A673 (cell line): ENCODE measurements at regions not wholly inside any gene's neighbourhood (a gene's known extent, or its start where the extent isn't known, plus 50 kb on each side); places are given as distances from the start of the nearest gene placed in this dataset.

ENCODE experiments used
- BruUV-seq: library from RNA; stranded (reverse); fragments of 400-500 nt; replicated peaks from 2 replicates; lab custom pipeline; 2021; lab: Mats Ljungman, UMichigan
- CTCF ChIA-PET: fragments of 300-600 bp; sonication (Branson Sonifier 250); formaldehyde crosslinking; loops from one replicate; lab custom pipeline; 2022; ENCODE audit warnings: antibody characterized with exemption; lab: Charles Lee
- POLR2A ChIA-PET: fragments of 300-600 bp; sonication (Branson Sonifier 250); formaldehyde crosslinking; loops from one replicate; lab custom pipeline; 2022; ENCODE audit warnings: antibody characterized with exemption; ENCODE audit not compliant: low non-redundant PET; lab: Charles Lee
- DNase-seq: peaks from one replicate; pipeline ENCODE4 v3.0.0-alpha.2; 2015; ENCODE audit warnings: low spot score
- H3K27ac ChIP-seq: fragments of 200-600 bp; sonication (generic); 2 replicates; pipeline ENCODE4 v1.5.1; 2016; ENCODE audit warnings: mixed run types, low read depth, mild to moderate bottlenecking, mixed read lengths, antibody characterized with exemption, low read length; ENCODE audit not compliant: poor library complexity, severe bottlenecking
- H3K27me3 ChIP-seq: fragments of 200-600 bp; sonication (generic); replicated peaks from 2 replicates; pipeline ENCODE4 v1.6.1; 2017; ENCODE audit warnings: mixed run types, low read depth, mild to moderate bottlenecking, mixed read lengths, antibody characterized with exemption, low read length; ENCODE audit not compliant: insufficient read depth, poor library complexity
- H3K36me3 ChIP-seq: fragments of 200-600 bp; sonication (generic); 2 replicates; pipeline ENCODE4 v1.6.1; 2016; ENCODE audit warnings: mixed run types, mild to moderate bottlenecking, mixed read lengths, antibody characterized with exemption, low read length; ENCODE audit not compliant: insufficient read depth, poor library complexity, severe bottlenecking
- H3K4me1 ChIP-seq: fragments of 200-600 bp; sonication (generic); 2 replicates; pipeline ENCODE4 v1.6.1; 2017; ENCODE audit warnings: mixed run types, mild to moderate bottlenecking, mixed read lengths, antibody characterized with exemption, low read length; ENCODE audit not compliant: insufficient read depth, poor library complexity, severe bottlenecking
- H3K4me3 ChIP-seq: fragments of 200-600 bp; sonication (generic); 2 replicates; pipeline ENCODE4 v1.5.1; 2016; ENCODE audit warnings: low read depth, mixed run types, mild to moderate bottlenecking, mixed read lengths, low read length; ENCODE audit not compliant: poor library complexity, severe bottlenecking
- H3K9me3 ChIP-seq: fragments of 200-600 bp; sonication (generic); 2 replicates; pipeline ENCODE4 v1.6.1; 2016; ENCODE audit warnings: mixed run types, low read depth, mild to moderate bottlenecking, mixed read lengths, antibody characterized with exemption, low read length; ENCODE audit not compliant: poor library complexity, severe bottlenecking
- EZH2 ChIP-seq: fragments of 200-600 bp; sonication (generic); IDR thresholded peaks from 2 replicates; pipeline ENCODE4 v1.6.1; 2017; ENCODE audit warnings: borderline replicate concordance, low read depth, mild to moderate bottlenecking, mixed read lengths, antibody characterized with exemption, low read length; ENCODE audit not compliant: poor library complexity, severe bottlenecking
- intact Hi-C: fragments of 100-400 bp; cut with micrococcal nuclease; formaldehyde crosslinking; loops from one replicate; pipeline ENCODE4 v1.10.0; 2022; ENCODE audit not compliant: unreplicated experiment
- TF ChIP-seq, protein P1 (sequence below): fragments of 300-800, 200-600 bp; sonication (generic); conservative IDR thresholded peaks from 2 replicates; pipeline ENCODE4 v1.5.1; 2017; ENCODE audit warnings: low read depth, mild to moderate bottlenecking, antibody characterized with exemption, low read length, moderate library complexity, mixed read lengths

DNA sequence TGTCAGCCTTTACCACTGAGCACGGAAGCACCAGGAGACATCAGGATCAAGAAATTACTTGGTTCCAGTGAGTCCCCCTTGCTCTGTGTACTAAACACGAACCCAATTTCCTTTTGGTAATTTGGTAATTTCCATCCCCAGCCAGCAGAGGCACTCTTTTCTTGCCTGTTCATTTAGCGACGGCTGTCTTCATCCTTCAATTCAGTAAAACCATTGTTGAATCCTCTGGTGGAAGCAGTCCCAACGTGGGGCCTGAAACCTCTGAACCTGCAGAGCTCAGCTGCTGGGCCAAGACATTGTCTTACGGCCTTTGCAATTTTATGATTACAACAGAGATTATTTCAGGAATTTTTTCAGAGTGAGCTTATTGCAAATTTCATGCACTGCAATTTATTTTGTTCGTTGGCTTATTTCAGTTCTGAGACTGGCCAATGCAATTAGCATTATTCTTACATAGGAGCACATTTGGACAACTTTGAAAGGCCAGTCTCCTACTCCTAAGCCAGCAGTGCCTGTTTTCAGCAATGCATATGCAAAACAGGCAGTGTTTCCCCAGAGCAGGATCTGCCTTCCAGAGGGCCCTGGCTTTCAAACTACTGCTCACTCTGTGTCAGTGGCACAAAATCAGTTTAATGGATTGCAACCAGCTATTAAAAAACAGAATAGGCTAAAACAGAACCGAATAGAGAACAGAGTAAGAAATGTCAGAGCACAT, 372.9 kb upstream of the TMEM132C start:
- TF ChIP-seq EZH2: no peak
- TF ChIP-seq, protein P1, sequence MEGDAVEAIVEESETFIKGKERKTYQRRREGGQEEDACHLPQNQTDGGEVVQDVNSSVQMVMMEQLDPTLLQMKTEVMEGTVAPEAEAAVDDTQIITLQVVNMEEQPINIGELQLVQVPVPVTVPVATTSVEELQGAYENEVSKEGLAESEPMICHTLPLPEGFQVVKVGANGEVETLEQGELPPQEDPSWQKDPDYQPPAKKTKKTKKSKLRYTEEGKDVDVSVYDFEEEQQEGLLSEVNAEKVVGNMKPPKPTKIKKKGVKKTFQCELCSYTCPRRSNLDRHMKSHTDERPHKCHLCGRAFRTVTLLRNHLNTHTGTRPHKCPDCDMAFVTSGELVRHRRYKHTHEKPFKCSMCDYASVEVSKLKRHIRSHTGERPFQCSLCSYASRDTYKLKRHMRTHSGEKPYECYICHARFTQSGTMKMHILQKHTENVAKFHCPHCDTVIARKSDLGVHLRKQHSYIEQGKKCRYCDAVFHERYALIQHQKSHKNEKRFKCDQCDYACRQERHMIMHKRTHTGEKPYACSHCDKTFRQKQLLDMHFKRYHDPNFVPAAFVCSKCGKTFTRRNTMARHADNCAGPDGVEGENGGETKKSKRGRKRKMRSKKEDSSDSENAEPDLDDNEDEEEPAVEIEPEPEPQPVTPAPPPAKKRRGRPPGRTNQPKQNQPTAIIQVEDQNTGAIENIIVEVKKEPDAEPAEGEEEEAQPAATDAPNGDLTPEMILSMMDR: peak; percentile 51
- no TSS peak for BruUV-seq
- no peak overlapping the region for H3K4me3 ChIP-seq
- no peaks in the 10 kb centered on the region for H3K9me3 ChIP-seq
- H3K27ac ChIP-seq: no peak overlapping the region
- POLR2A ChIA-PET: no interaction called here
- CTCF ChIA-PET: no interaction called here
- H3K4me1 ChIP-seq: no peaks in the 10 kb centered on the region
- DNase-seq: peak; percentile 11
- intact Hi-C loops: no loop called here
- no peaks in the 10 kb centered on the region for H3K36me3 ChIP-seq
- H3K27me3 ChIP-seq: no peaks in the 10 kb centered on the region

DNA sequence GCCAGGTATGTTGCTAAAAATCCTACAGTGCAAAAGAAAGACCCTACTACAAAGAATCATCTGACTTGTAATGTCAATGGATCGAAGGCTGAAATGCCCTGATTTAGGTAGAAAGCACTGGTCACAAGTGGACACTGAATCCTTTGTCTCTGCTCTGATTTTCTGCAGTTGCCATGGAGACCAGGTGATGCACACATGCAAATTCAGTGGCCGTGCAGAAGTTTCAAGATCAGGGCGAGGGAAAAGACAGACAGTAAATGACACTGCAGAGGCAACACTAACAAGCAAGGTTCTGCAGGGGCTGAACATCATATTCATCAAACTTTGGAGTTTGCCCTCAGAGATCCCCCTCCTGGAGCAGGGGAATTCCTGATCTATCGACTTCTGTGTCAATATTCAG, 370.3 kb upstream of the TMEM132C start:
- DNase-seq: no peak
- no peaks in the 10 kb centered on the region for H3K9me3 ChIP-seq
- no peak overlapping the region for H3K27ac ChIP-seq
- TF ChIP-seq, protein P1: no peak
- H3K27me3 ChIP-seq: no peaks in the 10 kb centered on the region
- no TSS peak for BruUV-seq
- no peaks in the 10 kb centered on the region for H3K36me3 ChIP-seq
- no peaks in the 10 kb centered on the region for H3K4me1 ChIP-seq
- ChIA-PET POLR2A (no interaction called here), CTCF (no interaction called here)
- intact Hi-C loops: no loop called here
- no peak overlapping the region for H3K4me3 ChIP-seq

DNA sequence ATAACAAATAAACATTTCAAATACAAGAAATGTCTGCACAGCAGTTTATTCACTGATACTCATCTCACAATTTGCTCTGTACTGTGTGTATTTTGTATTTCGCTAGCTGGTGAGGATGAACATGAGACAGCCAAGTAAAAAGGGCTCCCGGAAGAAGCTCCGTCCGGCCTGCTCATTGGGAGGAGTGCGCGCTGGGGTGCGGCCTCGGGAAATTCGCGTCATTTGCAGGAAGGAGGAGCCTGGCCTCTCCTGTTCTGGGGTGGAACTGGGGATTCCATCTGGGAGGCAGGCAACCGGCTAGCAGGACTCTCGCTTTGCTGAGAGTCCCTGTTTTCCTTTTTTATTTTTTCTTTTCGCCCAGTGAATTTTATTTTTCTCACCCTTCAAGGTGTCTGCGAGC, 368.4 kb upstream of the TMEM132C start:
- no peaks in the 10 kb centered on the region for H3K36me3 ChIP-seq
- POLR2A ChIA-PET: no interaction called here
- BruUV-seq: no TSS peak
- no peaks in the 10 kb centered on the region for H3K27me3 ChIP-seq
- no peak overlapping the region for H3K4me3 ChIP-seq
- CTCF ChIA-PET: no interaction called here
- no peak overlapping the region for H3K27ac ChIP-seq
- no peaks in the 10 kb centered on the region for H3K9me3 ChIP-seq
- H3K4me1 ChIP-seq: no peaks in the 10 kb centered on the region
- TF ChIP-seq EZH2: no peak
- TF ChIP-seq, protein P1: no peak
- intact Hi-C loops: no loop called here
- no peak for DNase-seq
